GM19455 (cell line): ENCODE measurements at regions not wholly inside any gene's neighbourhood (a gene's known extent, or its start where the extent isn't known, plus 50 kb on each side); places are given as distances from the start of the nearest gene placed in this dataset.
"Not testable (repeated sequence)": the region's sequence is repeated elsewhere in the genome, so short reads cannot be mapped to it uniquely, and the experiment has no call there.

Experiments
- ATAC-seq: cut with Tn5 transposase; IDR thresholded peaks from one replicate; pipeline ENCODE4 v1.9.1; 2021; ENCODE audit not compliant: unreplicated experiment

DNA sequence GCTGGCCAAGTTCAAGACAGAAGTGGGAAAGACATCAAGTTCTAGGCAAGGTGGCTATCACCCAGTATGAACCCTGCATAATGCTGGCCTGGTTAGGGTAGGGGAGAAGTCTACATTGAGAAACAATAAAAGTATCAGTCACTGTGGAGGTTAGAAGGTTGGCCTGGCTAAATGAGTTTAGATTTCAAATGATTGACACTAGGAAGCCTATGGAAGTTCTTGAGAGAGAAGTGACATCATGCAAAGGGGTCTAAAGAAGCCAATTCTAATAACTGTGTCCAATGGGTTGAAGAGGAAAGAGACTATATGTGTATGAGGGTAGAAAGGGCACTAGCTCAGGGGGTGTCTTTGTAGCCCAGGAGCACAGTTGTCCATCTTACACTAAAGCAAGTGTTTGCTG is 98.5 kb upstream of the MBIP start:
- no peak for ATAC-seq

DNA sequence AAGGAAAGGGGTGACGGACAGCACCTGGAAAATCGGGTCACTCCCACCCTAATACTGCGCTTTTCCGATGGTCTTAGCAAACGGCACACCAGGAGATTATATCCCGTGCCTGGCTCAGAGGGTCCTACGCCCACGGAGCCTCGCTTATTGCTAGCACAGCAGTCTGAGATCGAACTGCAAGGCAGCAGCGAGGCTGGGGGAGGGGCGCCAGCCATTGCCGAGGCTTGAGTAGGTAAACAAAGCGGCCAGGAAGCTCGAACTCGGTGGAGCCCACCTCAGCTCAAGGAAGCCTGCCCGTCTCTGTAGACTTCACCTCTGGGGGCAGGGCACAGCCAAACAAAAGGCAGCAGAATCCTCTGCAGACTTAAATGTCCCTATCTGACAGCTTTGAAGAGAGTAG is 91.5 kb upstream of the MBIP start:
- not testable (repeated sequence) for ATAC-seq

DNA sequence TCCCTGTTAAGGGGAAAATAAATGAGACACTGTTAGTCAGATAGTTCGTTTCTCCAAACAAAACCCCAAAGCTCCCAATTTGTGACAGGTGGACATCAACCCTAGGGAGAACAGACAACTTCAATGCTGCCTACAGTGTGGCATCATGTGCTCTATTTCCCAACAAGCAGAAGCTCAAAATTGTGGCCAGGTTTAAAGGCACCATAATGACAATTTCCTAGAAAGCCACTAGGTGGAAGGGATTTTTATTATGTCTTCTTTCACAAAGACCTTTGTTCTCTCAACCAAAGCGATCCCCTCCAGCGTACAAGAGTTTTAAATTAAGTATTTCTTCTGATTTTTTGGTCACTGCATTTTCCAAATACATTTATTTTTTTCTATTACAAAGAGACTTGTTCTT is 88.0 kb upstream of the MBIP start:
- no peak for ATAC-seq

DNA sequence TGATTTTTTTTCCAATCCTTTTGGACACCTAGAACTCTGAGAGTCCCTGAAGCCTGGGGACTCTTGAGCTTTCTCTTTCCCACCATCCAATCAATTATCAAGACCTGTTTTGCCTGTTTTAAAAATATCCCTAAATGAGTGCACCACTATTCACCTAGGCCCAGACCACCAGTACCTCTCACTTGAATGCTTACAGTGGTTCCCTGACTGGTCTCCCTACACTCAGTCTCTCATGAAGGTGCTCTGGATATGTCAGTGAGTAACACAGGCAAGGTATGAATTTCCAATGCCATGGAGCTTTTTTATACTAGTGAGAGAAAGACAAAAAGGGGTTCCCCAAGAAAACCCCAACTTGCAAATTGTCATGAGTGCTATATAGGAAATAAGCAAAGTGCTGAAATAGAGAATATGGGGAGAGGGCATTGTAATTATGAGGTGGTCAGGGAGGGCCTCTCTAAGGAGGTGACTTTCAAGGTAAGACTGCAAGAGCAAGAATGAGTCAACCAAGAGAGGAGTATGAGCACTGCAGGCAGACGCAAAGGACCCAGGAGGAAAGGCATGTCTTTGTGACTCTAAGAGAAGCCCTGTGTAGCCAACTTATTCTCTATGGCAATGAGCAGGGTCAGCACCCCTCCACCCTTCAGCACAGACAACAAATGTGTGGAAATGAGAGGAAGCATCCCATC is 85.3 kb upstream of the MBIP start:
- ATAC-seq, result no peak

DNA sequence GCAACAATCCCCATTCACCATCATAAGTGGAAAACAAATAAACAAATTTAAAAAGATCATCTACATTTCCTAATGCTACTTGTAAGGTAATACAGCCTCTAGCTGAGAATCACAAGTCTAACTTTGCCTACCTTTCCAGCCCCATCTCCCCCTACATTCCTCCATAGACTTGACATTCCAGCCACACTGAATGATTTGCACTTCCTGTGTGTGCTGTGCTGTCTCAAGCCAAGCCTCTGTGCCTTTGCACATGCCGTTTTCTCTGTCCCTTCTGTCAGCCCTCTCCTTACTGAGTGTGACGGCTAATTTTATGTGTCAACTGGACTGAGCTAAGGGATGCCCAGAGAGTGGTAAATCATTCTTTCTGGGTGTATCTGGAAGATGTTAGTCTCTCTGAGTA is 82.4 kb upstream of the MBIP start:
- no peak for ATAC-seq

DNA sequence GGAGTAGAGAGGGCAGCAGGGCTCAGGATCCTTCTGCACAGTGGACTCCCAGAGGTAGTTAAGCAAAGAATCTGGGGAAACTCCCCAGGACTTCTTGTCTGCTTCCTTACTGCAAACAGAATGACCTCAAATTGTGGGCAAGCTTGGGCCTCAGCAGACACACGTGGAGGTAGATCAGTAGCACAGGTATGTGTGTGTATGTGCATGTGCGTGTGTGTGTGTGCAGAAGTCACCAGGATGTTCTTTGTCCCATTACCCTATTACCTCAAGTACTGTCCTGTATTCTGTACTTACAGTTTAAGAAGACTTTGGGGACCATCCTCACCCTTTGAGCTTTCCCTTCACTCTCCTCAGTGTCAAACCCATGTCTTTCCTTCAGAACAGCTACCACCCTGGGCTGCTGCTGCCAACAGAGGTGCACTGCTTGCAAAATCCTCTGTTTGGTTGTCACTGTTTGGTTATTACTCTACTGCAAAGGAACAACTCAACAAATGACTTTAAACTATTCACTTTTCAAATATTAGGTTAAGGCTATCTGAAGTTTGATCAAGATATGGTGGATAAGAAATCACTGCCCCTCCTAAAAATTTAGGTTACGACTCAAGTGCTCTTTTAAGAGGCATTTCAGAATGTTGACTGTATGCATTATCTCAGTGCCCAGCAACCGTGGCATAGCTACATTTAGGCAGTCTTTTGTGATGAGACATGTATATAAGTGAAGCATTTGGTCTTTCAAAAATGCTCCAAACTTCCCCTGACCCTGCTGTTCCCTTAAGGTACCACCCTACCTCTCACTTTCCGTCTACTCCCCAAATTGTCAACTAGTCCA is 78.2 kb upstream of the MBIP start:
- ATAC-seq, result no peak

DNA sequence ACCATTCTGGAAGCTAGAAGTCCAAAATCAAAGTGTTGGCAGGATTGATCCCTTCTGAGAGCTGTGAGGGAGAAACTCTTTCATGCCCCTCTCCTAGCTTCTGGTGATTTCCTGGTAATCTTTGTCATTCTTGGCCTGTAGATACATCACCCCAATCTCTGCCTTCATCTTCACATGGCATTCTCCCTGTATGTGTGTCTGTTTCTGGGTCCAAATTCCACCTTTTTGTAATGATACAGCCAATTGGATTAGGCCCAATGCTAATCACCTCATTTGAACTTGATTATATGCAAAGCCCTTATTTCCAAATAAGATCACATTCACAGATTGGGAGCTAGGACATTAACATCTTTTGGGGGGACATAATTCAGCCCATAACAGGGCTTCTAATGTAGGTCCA is 76.9 kb upstream of the MBIP start:
- ATAC-seq, result no peak

DNA sequence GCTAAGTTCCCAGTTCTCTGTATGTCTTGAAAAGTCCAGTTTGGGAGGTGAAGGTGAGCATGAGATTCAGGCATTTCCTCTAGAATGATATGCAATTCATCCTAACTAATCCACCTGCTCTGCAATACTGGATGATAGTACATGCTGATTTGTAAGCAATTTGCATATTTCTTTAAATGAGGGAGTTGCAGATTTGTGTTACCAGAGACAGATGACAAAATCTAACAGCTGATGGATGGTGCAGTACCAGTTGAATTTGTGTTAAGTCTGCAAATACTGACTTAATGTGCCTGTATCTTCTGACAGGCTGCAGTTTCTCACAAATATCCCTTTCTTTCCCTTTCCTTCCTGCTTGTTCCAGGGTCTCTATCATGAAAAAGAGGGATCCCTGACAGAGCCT is 76.4 kb upstream of the MBIP start:
- ATAC-seq, result no peak

DNA sequence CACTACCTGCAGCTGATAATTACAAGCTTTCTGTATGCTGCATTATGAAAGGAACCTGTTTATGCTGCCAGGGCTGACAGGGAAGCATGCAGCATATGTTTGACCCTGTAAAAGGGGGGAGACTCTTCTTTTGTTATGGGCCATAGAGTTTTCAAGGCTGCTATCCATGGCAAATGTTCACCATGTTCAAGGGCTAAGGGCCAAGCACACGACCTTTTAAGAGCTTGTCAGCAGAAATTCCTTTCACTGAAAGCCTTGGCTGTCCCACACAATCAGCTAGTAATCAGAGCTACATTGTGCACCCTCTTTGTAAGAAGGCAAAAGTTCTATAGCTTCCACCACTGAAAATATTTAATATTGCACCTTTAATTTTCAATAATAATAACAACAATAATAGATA is 74.2 kb upstream of the MBIP start:
- ATAC-seq, result no peak

DNA sequence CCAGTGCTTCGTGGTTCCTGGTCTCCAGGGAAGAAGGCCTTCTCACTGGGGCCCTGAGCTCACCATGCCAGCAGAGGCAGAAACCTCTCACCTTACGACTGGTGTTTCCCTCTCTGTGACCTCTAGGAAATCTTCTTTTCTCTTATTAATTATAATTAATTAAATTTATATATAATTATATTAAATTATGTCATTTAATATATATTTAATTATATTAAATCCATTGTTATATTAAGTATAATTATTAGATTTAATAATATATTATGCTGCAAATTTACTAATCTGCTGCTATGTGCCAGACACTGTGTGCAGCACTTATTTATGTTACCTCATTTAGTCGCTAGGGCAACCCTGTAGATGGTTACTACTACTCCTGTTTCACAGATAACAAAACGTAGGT is 70.3 kb upstream of the MBIP start:
- no peak for ATAC-seq

DNA sequence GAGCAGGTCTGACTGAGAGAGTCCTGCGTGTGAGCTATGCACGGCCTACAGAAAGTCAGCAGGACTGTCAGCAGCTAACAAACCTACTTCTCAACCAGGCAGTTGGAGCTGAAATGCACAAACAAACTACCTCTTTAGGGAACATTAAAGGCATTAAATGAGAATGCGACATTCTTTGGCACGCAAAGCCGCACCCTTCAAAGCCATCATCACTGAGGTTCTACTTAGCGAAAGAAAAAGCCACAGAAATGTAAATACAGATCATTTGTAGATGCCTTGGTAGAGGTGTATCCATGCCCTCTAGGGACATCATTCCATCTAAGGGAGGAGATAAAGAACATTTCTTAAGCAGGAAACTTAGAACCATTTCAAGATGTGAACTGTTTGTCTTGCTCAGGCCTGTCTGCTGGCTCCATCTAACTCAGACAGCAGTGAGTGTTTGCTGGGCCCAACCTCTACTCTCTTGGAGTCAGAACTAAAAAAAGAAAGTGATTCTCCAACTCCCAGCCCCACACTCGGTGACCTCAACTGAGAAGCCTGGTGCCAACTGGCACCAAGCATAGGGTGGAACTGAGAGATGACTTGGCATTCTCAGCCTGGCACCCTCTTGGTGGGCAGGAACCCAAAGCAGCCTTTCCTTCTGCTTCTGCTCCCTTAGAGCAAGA is 63.5 kb upstream of the MBIP start:
- no peak for ATAC-seq

DNA sequence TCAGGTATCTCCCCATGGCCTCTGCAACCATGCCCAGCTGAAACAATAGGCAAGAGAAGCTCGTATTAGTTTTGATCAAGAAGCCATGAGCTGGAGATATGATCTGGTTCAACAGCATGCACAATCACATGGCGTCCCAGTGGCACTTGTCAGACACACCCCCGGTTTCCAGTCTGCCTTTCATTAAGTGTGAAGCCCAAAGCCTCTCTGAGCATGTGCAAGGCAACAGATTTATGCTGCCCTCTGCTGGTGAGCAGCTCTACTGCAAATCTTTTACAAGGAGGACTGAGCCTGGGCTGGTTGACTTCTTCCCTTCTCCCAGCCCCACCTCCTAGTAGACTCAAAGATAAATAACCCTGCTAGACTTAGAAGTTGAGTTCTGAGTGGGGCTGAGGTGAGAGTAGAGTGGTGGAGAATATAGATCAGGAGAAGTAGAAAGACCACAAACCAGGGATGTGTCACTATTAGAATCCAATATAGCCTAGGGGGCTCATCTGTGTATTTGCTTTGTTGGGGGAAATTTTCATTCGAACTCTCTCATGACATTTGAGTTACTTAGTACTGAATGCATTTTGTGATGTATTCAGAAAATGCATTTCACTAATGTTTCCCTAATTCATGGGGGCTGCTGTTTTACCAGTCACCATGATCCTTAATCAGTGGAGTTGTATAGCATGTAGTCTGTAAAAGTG is 53.7 kb upstream of the MBIP start:
- peak; percentile 93 for ATAC-seq
